H9 (cell line): ENCODE measurements at regions not wholly inside any gene's neighbourhood (a gene's known extent, or its start where the extent isn't known, plus 50 kb on each side); places are given as distances from the start of the nearest gene placed in this dataset.

Experiments
- DNase-seq: peaks from one replicate; pipeline ENCODE4 v3.0.0-alpha.2; 2017
- H2AFZ ChIP-seq: one replicate; pipeline ENCODE4 v1.6.1; 2013; ENCODE audit warnings: mild to moderate bottlenecking, low read length, control low read depth, moderate library complexity
- H2AK5ac ChIP-seq: 2 replicates; pipeline ENCODE4 v1.6.1; 2013; ENCODE audit warnings: low read length, control low read depth, mixed read lengths; ENCODE audit not compliant: insufficient read length
- H2BK120ac ChIP-seq: one replicate; pipeline ENCODE4 v1.6.1; 2013; ENCODE audit warnings: low read depth, mild to moderate bottlenecking, low read length, control low read depth, inconsistent platforms; ENCODE audit not compliant: poor library complexity, severe bottlenecking
- H2BK12ac ChIP-seq: 2 replicates; pipeline ENCODE4 v1.6.1; 2013; ENCODE audit warnings: low read length, control low read depth, mixed read lengths, low read depth; ENCODE audit not compliant: insufficient read length
- H2BK15ac ChIP-seq: 2 replicates; pipeline ENCODE4 v1.6.1; 2013; ENCODE audit warnings: low read depth, low read length, control low read depth
- H2BK20ac ChIP-seq: one replicate; pipeline ENCODE4 v1.6.1; 2013; ENCODE audit warnings: low read depth, mild to moderate bottlenecking, low read length, control low read depth, inconsistent platforms; ENCODE audit not compliant: poor library complexity, severe bottlenecking
- H2BK5ac ChIP-seq: 2 replicates; pipeline ENCODE4 v1.6.1; 2013; ENCODE audit warnings: low read length, control low read depth, mixed read lengths; ENCODE audit not compliant: insufficient read length
- H3K14ac ChIP-seq: 2 replicates; pipeline ENCODE4 v1.6.1; 2013; ENCODE audit warnings: low read length, control low read depth; ENCODE audit not compliant: insufficient read depth
- H3K18ac ChIP-seq: 2 replicates; pipeline ENCODE4 v1.6.1; 2013; ENCODE audit warnings: low read depth, mild to moderate bottlenecking, mixed read lengths, low read length, control low read depth; ENCODE audit not compliant: insufficient read length
- H3K23ac ChIP-seq: 2 replicates; pipeline ENCODE4 v1.6.1; 2013; ENCODE audit warnings: low read length, control low read depth, mixed read lengths, low read depth; ENCODE audit not compliant: insufficient read length
- H3K23me2 ChIP-seq: 2 replicates; pipeline ENCODE4 v1.6.1; 2013; ENCODE audit warnings: low read depth, mild to moderate bottlenecking, mixed read lengths, low read length, control low read depth; ENCODE audit not compliant: insufficient read length, poor library complexity, severe bottlenecking
- H3K27ac ChIP-seq: 2 replicates; pipeline ENCODE4 v1.5.1; 2013; ENCODE audit warnings: low read length, control low read depth, mixed read lengths, low read depth; ENCODE audit not compliant: insufficient read length
- H3K27me3 ChIP-seq: 2 replicates; pipeline ENCODE4 v1.6.1; 2013; ENCODE audit warnings: low read length, control low read depth, inconsistent platforms; ENCODE audit not compliant: insufficient read depth
- H3K4ac ChIP-seq: 2 replicates; pipeline ENCODE4 v1.6.1; 2013; ENCODE audit warnings: low read depth, mild to moderate bottlenecking, control low read depth, inconsistent platforms, low read length, moderate library complexity
- H3K4me1 ChIP-seq: 2 replicates; pipeline ENCODE4 v1.6.1; 2013; ENCODE audit warnings: low read length, control low read depth, inconsistent platforms; ENCODE audit not compliant: insufficient read depth
- H3K4me2 ChIP-seq: 2 replicates; pipeline ENCODE4 v1.6.1; 2013; ENCODE audit warnings: low read length, control low read depth, mixed read lengths; ENCODE audit not compliant: insufficient read length, insufficient read depth
- H3K56ac ChIP-seq: 2 replicates; pipeline ENCODE4 v1.6.1; 2013; ENCODE audit warnings: low read depth, mild to moderate bottlenecking, mixed read lengths, low read length, control low read depth; ENCODE audit not compliant: insufficient read length
- H3K79me1 ChIP-seq: 2 replicates; pipeline ENCODE4 v1.6.1; 2013; ENCODE audit warnings: low read depth, mild to moderate bottlenecking, moderate library complexity, low read length, control low read depth, inconsistent platforms; ENCODE audit not compliant: insufficient read depth, poor library complexity, severe bottlenecking
- H3K79me2 ChIP-seq: 2 replicates; pipeline ENCODE4 v1.6.1; 2013; ENCODE audit warnings: low read length, control low read depth, inconsistent platforms; ENCODE audit not compliant: insufficient read depth
- H3K9ac ChIP-seq: 2 replicates; pipeline ENCODE4 v1.6.1; 2013; ENCODE audit warnings: low read length, control low read depth, mixed read lengths; ENCODE audit not compliant: insufficient read length; ENCODE audit errors: extremely low read depth
- H3K9me3 ChIP-seq: one replicate; pipeline ENCODE4 v1.6.1; 2013; ENCODE audit warnings: low read depth, low read length, inconsistent platforms; ENCODE audit not compliant: control insufficient read depth
- H3T11ph ChIP-seq: one replicate; pipeline ENCODE4 v1.6.1; 2013; ENCODE audit warnings: mild to moderate bottlenecking, low read length, control low read depth, inconsistent platforms
- H4K20me1 ChIP-seq: one replicate; pipeline ENCODE4 v1.6.1; 2013; ENCODE audit not compliant: control insufficient read depth, insufficient read length, insufficient read depth
- H4K5ac ChIP-seq: 2 replicates; pipeline ENCODE4 v1.6.1; 2013; ENCODE audit warnings: low read depth, mild to moderate bottlenecking, mixed read lengths, low read length, control low read depth; ENCODE audit not compliant: insufficient read length
- H4K8ac ChIP-seq: replicated peaks from 2 replicates; pipeline ENCODE4 v1.6.1; 2013; ENCODE audit warnings: low read length, control low read depth, mixed read lengths, low read depth; ENCODE audit not compliant: insufficient read length
- H4K91ac ChIP-seq: 2 replicates; pipeline ENCODE4 v1.6.1; 2013; ENCODE audit warnings: low read depth, mild to moderate bottlenecking, moderate library complexity, mixed read lengths, low read length, control low read depth; ENCODE audit not compliant: insufficient read length
- H3K27ac Mint-ChIP-seq, 3 experiments: 2 replicates in 2 of 3; 3 replicates in 1 of 3; pipeline ENCODE4 v1.8.0; 2020 to 2021; ENCODE audit warnings: mixed read lengths in 3 of 3, mild to moderate bottlenecking in 1 of 3, moderate library complexity in 1 of 3
- H3K27me3 Mint-ChIP-seq: 2 replicates; pipeline ENCODE4 v1.8.0; 2021; ENCODE audit warnings: low read depth, mild to moderate bottlenecking, moderate library complexity, mixed read lengths
- H3K36me3 Mint-ChIP-seq, 3 experiments: 2 replicates in 2 of 3; 3 replicates in 1 of 3; pipeline ENCODE4 v1.8.0; 2020 to 2021; ENCODE audit warnings: low read depth in 3 of 3, mixed read lengths in 3 of 3; ENCODE audit not compliant: insufficient read depth in 1 of 3
- H3K4me1 Mint-ChIP-seq, 2 experiments: 2 replicates each; pipeline ENCODE4 v1.8.0; 2020; ENCODE audit warnings: mixed read lengths in 2 of 2
- H3K4me3 Mint-ChIP-seq, 2 experiments: 2 replicates in 1 of 2; 3 replicates in 1 of 2; pipeline ENCODE4 v1.8.0; 2020 to 2021; ENCODE audit warnings: mild to moderate bottlenecking in 2 of 2, mixed read lengths in 2 of 2, moderate library complexity in 1 of 2
- H3K9me3 Mint-ChIP-seq, 2 experiments: 2 replicates in 1 of 2; 3 replicates in 1 of 2; pipeline ENCODE4 v1.8.0; 2020; ENCODE audit warnings: mild to moderate bottlenecking in 2 of 2, mixed read lengths in 2 of 2, moderate library complexity in 1 of 2
- WGBS: extraction: QIAGEN DNeasy Blood & Tissue Kit; methylation state at CpG from one replicate; pipeline ENCODE4 v1.1.7; 2013; ENCODE audit warnings: missing lambda C conversion rate, low lambda C conversion rate, mixed read lengths; ENCODE audit not compliant: insufficient read length; ENCODE audit errors: extremely low coverage; 5-methylcytosine and 5-hydroxymethylcytosine counted together
- TF ChIP-seq, protein P1 (sequence below): fragments of 200-600 bp; sonication (generic); conservative IDR thresholded peaks from 3 replicates; pipeline ENCODE4 v1.8.0; 2021; ENCODE audit warnings: antibody characterized with exemption, mild to moderate bottlenecking

DNA sequence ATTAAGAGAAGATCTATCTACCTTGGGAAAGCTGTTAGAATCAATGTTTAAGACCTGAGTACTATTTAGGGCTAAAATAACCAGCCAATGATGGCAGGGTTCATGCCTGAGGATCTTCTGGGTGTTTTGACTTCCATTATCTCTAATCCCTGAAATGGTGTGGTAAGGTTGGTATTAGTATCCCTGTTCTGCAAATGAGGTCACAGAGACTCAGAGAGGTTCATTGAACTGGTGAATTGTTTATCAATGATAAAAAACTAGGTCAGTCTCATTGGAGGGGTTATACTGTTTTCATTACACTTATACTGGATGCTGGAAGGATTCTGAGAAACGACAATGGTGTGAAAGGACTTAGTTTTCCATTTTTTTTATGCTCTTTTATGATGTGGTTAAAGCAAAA lies 264.8 kb downstream of the KLF5 start:
- H4K5ac ChIP-seq = no peak overlapping the region
- H3K56ac ChIP-seq = no peak overlapping the region
- no peak overlapping the region for H2AFZ ChIP-seq
- H2AK5ac ChIP-seq = no peak overlapping the region
- TF ChIP-seq, protein P1, sequence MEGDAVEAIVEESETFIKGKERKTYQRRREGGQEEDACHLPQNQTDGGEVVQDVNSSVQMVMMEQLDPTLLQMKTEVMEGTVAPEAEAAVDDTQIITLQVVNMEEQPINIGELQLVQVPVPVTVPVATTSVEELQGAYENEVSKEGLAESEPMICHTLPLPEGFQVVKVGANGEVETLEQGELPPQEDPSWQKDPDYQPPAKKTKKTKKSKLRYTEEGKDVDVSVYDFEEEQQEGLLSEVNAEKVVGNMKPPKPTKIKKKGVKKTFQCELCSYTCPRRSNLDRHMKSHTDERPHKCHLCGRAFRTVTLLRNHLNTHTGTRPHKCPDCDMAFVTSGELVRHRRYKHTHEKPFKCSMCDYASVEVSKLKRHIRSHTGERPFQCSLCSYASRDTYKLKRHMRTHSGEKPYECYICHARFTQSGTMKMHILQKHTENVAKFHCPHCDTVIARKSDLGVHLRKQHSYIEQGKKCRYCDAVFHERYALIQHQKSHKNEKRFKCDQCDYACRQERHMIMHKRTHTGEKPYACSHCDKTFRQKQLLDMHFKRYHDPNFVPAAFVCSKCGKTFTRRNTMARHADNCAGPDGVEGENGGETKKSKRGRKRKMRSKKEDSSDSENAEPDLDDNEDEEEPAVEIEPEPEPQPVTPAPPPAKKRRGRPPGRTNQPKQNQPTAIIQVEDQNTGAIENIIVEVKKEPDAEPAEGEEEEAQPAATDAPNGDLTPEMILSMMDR = no peak
- H3K4me3 Mint-ChIP-seq = no peak overlapping the region
- no peaks in the 10 kb centered on the region for H3K27me3 ChIP-seq
- H4K20me1 ChIP-seq = no peaks in the 10 kb centered on the region
- H3K23me2 ChIP-seq = no peaks in the 10 kb centered on the region
- H3K9me3 Mint-ChIP-seq = no peaks in the 10 kb centered on the region
- H4K8ac ChIP-seq = no peak overlapping the region
- H4K91ac ChIP-seq = no peak overlapping the region
- no peak overlapping the region for H2BK15ac ChIP-seq
- H3K4ac ChIP-seq = no peak overlapping the region
- no peak overlapping the region for H3K18ac ChIP-seq
- no peak overlapping the region for H2BK12ac ChIP-seq
- H3K14ac ChIP-seq = no peak overlapping the region
- H3K27me3 Mint-ChIP-seq = no peaks in the 10 kb centered on the region
- H3K23ac ChIP-seq = no peak overlapping the region
- no peaks in the 10 kb centered on the region for H3K36me3 Mint-ChIP-seq
- H3K9me3 ChIP-seq = no peaks in the 10 kb centered on the region
- H2BK5ac ChIP-seq = no peak overlapping the region
- DNase-seq = no peak
- no peaks in the 10 kb centered on the region for H3K79me1 ChIP-seq
- H3K27ac ChIP-seq = no peak overlapping the region
- no peaks in the 10 kb centered on the region for H3K4me1 ChIP-seq
- no peak overlapping the region for H3K4me2 ChIP-seq
- H3K27ac Mint-ChIP-seq = no peak overlapping the region
- no peak overlapping the region for H3T11ph ChIP-seq
- H3K79me2 ChIP-seq = no peaks in the 10 kb centered on the region
- no peak overlapping the region for H2BK120ac ChIP-seq
- no peak overlapping the region for H2BK20ac ChIP-seq
- peaks cover 5 to 6% of the 10 kb centered on the region in 2 experiments; a peak in 2 of 4 replicates for H3K4me1 Mint-ChIP-seq
- no CpG with 5 or more reads among the region's 1 CpG for WGBS
- no peak overlapping the region for H3K9ac ChIP-seq
